OCI-LY7 (cell line): ENCODE measurements at regions not wholly inside any gene's neighbourhood (a gene's known extent, or its start where the extent isn't known, plus 50 kb on each side); places are given as distances from the start of the nearest gene placed in this dataset.

Source experiments
- BruUV-seq: library from RNA; stranded (reverse); fragments of 400-500 nt; replicated peaks from 2 replicates; lab custom pipeline; 2021; lab: Mats Ljungman, UMichigan
- CTCF ChIA-PET: fragments of 300-600 bp; sonication (Branson Sonifier 250); formaldehyde crosslinking; loops from one replicate; lab custom pipeline; 2022; ENCODE audit warnings: antibody characterized with exemption; ENCODE audit not compliant: unreplicated experiment; lab: Charles Lee
- POLR2A ChIA-PET: fragments of 300-600 bp; sonication (Branson Sonifier 250); formaldehyde crosslinking; loops from one replicate; lab custom pipeline; 2022; ENCODE audit warnings: antibody characterized with exemption; lab: Charles Lee
- DNase-seq: peaks from one replicate; pipeline ENCODE4 v3.0.0-alpha.2; 2015; ENCODE audit warnings: low spot score
- H2AFZ ChIP-seq: fragments of 200-600 bp; sonication (generic), shearing (Covaris generic); 2 replicates; pipeline ENCODE4 v1.6.1; 2014; ENCODE audit warnings: mild to moderate bottlenecking, antibody characterized with exemption, low read length, moderate library complexity
- H3K27ac ChIP-seq: fragments of 200-600 bp; sonication (generic); 2 replicates; pipeline ENCODE4 v1.5.1; 2014; ENCODE audit warnings: mixed run types, low read depth, mild to moderate bottlenecking, moderate library complexity, low read length, inconsistent platforms; ENCODE audit not compliant: poor library complexity, severe bottlenecking
- H3K36me3 ChIP-seq: fragments of 200-600 bp; sonication (generic); 2 replicates; pipeline ENCODE4 v1.6.1; 2014; ENCODE audit warnings: mild to moderate bottlenecking, antibody characterized with exemption, low read length, moderate library complexity, mixed read lengths; ENCODE audit not compliant: insufficient read depth
- H3K4me1 ChIP-seq: fragments of 200-600 bp; sonication (generic); 2 replicates; pipeline ENCODE4 v1.5.1; 2014; ENCODE audit warnings: mild to moderate bottlenecking, low read length; ENCODE audit not compliant: insufficient read depth, poor library complexity, severe bottlenecking
- H3K4me2 ChIP-seq: fragments of 200-600 bp; sonication (generic); 2 replicates; pipeline ENCODE4 v1.6.1; 2014; ENCODE audit warnings: mild to moderate bottlenecking, low read length
- H3K4me3 ChIP-seq: fragments of 200-600 bp; sonication (generic); 2 replicates; pipeline ENCODE4 v1.5.1; 2014; ENCODE audit warnings: mild to moderate bottlenecking, low read depth, low read length; ENCODE audit not compliant: poor library complexity, severe bottlenecking
- H3K79me2 ChIP-seq: fragments of 200-600 bp; sonication (generic); 2 replicates; pipeline ENCODE4 v1.6.1; 2016; ENCODE audit warnings: low read depth, mild to moderate bottlenecking, low read length, moderate library complexity, mixed read lengths; ENCODE audit not compliant: insufficient read depth
- H3K9me2 ChIP-seq: fragments of 200-600 bp; sonication (generic); 2 replicates; pipeline ENCODE4 v1.6.1; 2016; ENCODE audit warnings: mild to moderate bottlenecking, low read length, mixed read lengths; ENCODE audit not compliant: insufficient read depth
- H3K9me3 ChIP-seq: fragments of 200-600 bp; sonication (generic); 2 replicates; pipeline ENCODE4 v1.6.1; 2014; ENCODE audit warnings: mild to moderate bottlenecking, mixed run types, low read length, mixed read lengths
- H4K20me1 ChIP-seq: fragments of 200-600 bp; sonication (generic); 2 replicates; pipeline ENCODE4 v1.6.1; 2014; ENCODE audit warnings: mild to moderate bottlenecking, antibody characterized with exemption, low read length, moderate library complexity, mixed read lengths; ENCODE audit not compliant: insufficient read depth
- EZH2phosphoT487 ChIP-seq: fragments of 200-600 bp; sonication (generic); IDR thresholded peaks from 2 replicates; pipeline ENCODE4 v1.6.1; 2018; ENCODE audit warnings: low read depth, borderline replicate concordance, mild to moderate bottlenecking, mixed run types, antibody characterized with exemption, low read length, moderate library complexity, mixed read lengths
- intact Hi-C: fragments of 100-400 bp; cut with micrococcal nuclease; formaldehyde crosslinking; loops from one replicate; pipeline ENCODE4 v1.10.0; 2022; ENCODE audit not compliant: unreplicated experiment
- TF ChIP-seq, protein P1 (sequence below): fragments of 200-600 bp; sonication (generic); conservative IDR thresholded peaks from 2 replicates; pipeline ENCODE4 v1.5.1; 2014; ENCODE audit warnings: mild to moderate bottlenecking, antibody characterized with exemption, low read length, moderate library complexity, mixed read lengths

DNA sequence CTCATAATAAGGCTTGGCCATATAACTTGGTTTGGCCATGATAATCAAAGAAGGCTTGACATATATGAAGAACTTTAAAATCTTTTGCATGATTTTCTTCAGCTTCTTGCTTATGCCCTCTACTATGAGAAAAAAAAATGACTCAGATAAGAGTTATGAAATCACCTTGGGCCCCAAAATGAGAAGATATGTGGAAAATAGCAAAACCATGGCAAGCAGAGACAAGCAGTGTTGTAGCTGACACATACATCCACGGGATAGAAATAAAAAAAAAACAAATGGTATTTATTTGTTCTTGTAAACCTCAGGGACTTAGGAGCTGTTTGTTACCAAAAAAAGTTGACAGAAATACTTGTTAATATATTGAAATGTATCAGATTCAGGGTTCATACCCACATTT lies 614.8 kb upstream of the BCHE start:
- intact Hi-C loops: no loop called here
- no peaks in the 10 kb centered on the region for H3K36me3 ChIP-seq
- H3K27ac ChIP-seq: no peak overlapping the region
- no peaks in the 10 kb centered on the region for H4K20me1 ChIP-seq
- H3K9me2 ChIP-seq: no peaks in the 10 kb centered on the region
- BruUV-seq: no TSS peak
- no peaks in the 10 kb centered on the region for H3K9me3 ChIP-seq
- CTCF ChIA-PET: interaction anchor here (0.5 kb wide), 1 partner anchor 85 kb away, joined by 3 read pairs; no protein-coding TSS in a partner anchor
- H3K4me2 ChIP-seq: no peak overlapping the region
- H3K4me3 ChIP-seq: no peak overlapping the region
- no peak for TF ChIP-seq EZH2phosphoT487
- TF ChIP-seq, protein P1, sequence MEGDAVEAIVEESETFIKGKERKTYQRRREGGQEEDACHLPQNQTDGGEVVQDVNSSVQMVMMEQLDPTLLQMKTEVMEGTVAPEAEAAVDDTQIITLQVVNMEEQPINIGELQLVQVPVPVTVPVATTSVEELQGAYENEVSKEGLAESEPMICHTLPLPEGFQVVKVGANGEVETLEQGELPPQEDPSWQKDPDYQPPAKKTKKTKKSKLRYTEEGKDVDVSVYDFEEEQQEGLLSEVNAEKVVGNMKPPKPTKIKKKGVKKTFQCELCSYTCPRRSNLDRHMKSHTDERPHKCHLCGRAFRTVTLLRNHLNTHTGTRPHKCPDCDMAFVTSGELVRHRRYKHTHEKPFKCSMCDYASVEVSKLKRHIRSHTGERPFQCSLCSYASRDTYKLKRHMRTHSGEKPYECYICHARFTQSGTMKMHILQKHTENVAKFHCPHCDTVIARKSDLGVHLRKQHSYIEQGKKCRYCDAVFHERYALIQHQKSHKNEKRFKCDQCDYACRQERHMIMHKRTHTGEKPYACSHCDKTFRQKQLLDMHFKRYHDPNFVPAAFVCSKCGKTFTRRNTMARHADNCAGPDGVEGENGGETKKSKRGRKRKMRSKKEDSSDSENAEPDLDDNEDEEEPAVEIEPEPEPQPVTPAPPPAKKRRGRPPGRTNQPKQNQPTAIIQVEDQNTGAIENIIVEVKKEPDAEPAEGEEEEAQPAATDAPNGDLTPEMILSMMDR: no peak
- POLR2A ChIA-PET: interaction anchor here (0.6 to 0.7 kb wide), 2 partner anchors 74 to 96 kb away, joined by 3 to 6 read pairs; no protein-coding TSS in a partner anchor
- no peaks in the 10 kb centered on the region for H3K79me2 ChIP-seq
- H3K4me1 ChIP-seq: no peaks in the 10 kb centered on the region
- no peak for DNase-seq
- H2AFZ ChIP-seq: no peak overlapping the region

DNA sequence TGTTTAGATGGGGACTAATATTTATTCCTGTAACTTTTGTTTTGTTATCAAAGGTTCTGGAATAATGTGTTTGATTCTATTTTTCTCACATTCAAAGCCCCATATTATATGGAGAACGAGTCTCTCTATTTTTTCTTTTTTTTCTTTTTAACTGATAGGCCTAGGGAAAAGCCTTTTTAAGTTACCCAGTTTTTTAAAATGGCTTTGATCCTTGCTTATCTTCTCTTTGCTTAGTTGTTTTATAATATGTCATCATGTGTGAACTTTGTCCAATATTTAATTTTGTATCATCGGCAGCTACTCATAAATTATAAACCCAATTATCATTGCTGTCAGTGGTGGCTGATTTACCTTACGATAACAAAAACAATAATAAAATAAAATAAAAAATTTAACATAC lies 610.3 kb upstream of the BCHE start:
- no peak for TF ChIP-seq EZH2phosphoT487
- TF ChIP-seq, protein P1: no peak
- no peaks in the 10 kb centered on the region for H3K79me2 ChIP-seq
- no peak overlapping the region for H2AFZ ChIP-seq
- intact Hi-C loops: no loop called here
- H3K4me1 ChIP-seq: no peaks in the 10 kb centered on the region
- H3K27ac ChIP-seq: no peak overlapping the region
- no TSS peak for BruUV-seq
- H4K20me1 ChIP-seq: no peaks in the 10 kb centered on the region
- H3K4me3 ChIP-seq: no peak overlapping the region
- POLR2A ChIA-PET: no interaction called here
- H3K4me2 ChIP-seq: no peak overlapping the region
- no peak for DNase-seq
- CTCF ChIA-PET: no interaction called here
- H3K9me2 ChIP-seq: no peaks in the 10 kb centered on the region
- H3K9me3 ChIP-seq: no peaks in the 10 kb centered on the region
- no peaks in the 10 kb centered on the region for H3K36me3 ChIP-seq

DNA sequence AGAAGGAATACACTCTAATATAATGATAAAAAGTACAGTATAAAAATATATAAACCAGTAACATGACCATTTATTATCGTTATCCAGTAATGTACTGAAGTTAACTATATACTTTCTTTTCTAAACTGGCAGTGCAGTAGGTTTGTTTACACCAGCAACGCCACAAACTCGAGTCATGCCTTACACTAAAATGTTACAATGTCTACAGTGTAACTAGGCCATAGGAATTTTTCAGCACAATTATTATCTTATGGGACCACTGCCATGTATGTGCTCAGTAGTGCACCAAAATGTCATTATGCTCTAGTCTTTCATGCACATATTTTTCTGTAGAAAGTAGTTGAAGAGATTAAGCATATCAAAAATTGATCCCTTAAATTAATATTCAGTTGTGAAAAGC lies 609.8 kb upstream of the BCHE start:
- DNase-seq: no peak
- ChIA-PET POLR2A (no interaction called here), CTCF (no interaction called here)
- Histone ChIP-seq H3K79me2 (no peaks in the 10 kb centered on the region), H3K27ac (no peak overlapping the region), H3K4me2 (no peak overlapping the region), H3K4me1 (no peaks in the 10 kb centered on the region), H4K20me1 (no peaks in the 10 kb centered on the region), H2AFZ (no peak overlapping the region), H3K9me3 (no peaks in the 10 kb centered on the region), H3K36me3 (no peaks in the 10 kb centered on the region), H3K9me2 (no peaks in the 10 kb centered on the region), H3K4me3 (no peak overlapping the region)
- TF ChIP-seq, protein P1: no peak
- TF ChIP-seq EZH2phosphoT487: no peak
- intact Hi-C loops: no loop called here
- BruUV-seq: no TSS peak
